ACHN (cell line): ENCODE measurements at regions not wholly inside any gene's neighbourhood (a gene's known extent, or its start where the extent isn't known, plus 50 kb on each side); places are given as distances from the start of the nearest gene placed in this dataset.
A peak's percentile ranks its signal among the peaks of the same experiment; 100 is the strongest.

Experiments
- DNase-seq: peaks from one replicate; pipeline ENCODE4 v3.0.0-alpha.2; 2015
- in situ Hi-C: cut with HindIII; loops from 2 replicates; pipeline ENCODE4 v1.10.0; 2017; ENCODE audit warnings: low sequenced_read_pairs, low pct_ligation_motif_present, low pct_unique_long_range_greater_than_20kb

DNA sequence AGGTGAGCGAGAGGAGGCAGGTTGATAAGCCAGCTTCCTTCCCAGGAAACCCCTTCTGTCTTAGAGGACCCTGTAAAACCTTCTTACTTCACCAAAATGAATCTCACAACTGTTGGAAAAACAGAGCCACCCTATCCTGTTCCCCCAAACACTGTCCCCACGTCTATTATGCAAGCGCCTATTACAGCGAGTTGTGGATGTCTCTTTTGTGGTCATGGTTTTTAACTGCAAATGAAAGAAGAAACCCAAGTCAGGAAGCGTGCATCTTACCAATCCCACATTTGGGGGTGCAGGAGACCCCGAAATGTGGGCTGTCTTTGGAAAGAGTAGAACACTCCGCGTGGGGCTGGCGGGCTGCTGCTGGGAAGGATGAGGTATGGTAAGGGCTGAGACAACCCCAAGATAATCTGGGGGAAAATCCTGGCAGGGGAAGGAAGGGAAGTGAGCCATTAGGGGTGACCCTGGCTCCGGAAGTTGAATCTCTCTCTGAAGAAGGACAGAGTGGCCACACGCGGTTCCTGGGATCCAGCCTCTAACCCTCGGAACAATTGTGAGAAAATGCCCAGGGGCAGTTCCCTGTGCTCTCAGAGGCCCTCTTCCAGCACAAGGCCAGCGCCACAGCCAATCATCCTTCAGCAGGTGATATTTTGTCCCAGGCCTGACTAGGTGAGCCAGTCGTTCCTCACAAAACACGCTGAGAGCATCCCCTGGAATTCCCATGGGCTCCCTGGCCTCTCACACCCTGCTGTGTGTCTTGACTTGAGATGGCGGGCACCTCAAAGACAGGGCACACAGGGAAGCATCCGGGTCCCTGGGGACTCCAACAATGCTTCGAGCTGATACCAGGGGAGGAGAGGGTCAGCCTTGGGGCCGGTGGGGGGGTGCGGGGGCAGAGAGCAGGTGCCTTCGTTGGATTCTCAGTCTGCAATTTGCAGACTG lies 168.5 kb upstream of the IRF2BP2 start:
- DNase-seq = no peak
- in situ Hi-C loops = no loop called here

DNA sequence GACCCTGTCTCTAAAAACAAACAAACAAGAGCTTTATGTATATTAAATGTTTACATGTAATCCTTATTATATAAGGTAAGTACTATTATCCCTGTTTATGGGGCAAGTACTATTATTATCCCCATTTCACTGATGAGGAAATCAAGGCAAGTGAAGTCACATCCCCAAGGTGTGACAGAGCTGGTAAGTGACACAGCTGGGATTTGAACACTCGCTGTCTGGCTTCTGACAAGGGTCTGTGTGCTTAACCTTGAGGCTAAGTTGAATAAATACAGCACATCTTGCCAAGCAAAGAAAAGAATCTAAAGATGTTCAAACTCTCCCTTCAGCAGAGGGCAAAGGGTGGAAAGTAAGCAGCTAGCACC lies 167.9 kb upstream of the IRF2BP2 start:
- in situ Hi-C loops = no loop called here
- no peak for DNase-seq

DNA sequence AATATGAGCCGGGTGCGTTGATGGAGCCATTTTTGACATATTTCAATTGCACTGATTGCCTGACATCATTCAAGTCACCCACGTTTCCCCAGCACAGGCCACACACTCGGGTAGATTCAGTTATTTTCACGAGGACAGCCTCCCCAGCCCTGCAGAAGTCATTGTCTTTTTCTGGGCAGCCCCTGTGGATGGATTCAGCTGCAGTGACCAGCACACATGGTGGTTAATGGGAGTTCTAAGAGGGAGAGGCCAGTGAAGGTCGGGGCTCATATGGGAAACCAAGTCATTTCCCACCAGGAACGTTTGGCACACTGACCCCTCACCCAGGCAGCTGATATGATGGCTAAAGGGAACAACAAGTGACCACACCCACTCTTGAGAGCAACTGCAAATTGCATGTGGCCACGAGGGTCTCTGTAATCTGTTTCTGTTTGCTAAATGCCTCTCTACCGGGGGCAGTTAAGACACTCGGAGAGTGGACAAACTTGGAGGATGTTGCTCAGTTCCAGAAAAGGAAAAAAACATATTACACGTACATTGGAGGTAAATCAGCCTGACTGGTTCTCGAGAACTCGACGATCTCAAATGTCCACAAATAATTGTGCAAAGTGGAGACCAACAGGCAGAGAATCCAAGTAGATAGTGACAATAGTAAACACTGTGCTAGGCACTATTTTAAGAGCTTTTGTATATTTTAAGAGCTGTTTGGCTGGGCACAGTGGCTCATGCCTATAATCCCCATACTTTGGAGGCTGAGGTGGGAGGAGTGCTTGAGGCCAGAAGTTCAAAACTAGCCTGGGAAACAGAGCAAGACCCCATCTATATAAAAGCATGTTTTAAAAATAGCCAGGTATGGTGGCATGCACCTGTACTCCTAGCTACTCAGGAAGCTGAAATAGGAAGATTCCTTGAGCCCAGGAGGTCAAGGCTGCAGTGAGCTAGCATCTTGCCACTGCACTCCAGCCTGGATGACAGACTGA lies 167.2 kb upstream of the IRF2BP2 start:
- in situ Hi-C loops = no loop called here
- DNase-seq = no peak

DNA sequence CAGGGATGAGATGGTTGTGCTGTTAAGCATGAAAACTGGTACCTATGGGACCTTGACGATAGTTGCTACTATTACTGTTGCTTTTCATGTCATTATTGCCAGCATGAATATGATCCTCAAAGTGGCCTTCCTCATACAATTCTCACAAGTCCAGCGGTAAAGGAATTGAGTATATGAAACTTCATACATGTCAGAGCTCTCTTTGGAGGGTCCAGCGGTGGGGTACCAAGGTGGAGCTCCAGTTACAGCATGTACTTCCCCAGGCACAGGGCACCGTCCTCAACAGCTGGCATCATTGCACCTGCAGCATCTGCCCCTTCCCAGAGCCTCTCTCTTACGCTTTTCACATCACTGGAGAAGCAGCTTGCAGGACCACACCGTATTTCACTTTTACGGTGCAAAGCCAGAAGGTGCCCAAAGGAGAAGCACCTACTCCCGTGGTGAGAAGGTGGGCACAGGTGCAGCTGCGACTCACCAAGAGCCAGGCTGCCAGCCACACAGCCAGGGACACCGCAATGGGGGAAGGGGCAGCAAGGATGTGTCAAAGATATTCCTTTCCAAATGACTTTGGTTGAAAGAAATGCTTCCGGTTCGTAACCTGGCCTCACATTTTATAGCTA lies 166.4 kb upstream of the IRF2BP2 start:
- in situ Hi-C loops = no loop called here
- DNase-seq = no peak

DNA sequence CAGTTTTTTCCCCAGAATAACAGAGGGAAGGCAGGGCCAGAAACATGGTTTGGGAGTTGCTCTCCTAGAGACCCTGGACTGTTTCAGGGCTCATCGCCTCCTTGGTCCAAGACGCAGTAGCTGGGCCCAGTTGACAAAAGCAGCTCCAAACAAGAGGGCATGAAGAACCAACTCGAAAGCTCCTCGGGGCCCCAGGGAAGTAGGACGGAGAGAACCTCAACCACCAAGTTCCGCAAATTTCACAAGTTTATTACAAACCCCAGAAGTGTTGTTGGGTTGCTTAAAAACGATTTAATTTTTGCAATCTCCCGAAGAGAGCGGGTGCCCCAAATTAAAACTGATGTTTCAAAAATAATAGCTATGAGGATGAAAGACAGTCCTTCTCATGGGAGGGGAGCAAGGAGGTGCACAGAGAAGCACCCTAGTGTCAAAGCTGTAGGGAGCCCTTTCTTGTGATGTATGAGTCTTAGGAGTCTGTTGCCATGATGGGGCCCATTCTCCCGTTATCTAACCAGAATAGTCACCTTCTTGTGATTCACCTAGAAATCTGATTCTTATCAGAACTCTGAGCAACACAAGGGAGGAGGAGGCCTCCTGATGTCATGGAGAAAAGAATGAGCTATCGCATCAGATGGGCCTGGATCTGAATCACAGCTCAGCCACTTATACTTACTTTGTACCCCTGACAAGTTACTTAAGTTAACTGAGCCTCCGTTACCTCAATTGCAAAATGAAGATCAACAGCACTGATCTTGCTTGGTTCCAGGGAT lies 165.7 kb upstream of the IRF2BP2 start:
- no peak for DNase-seq
- in situ Hi-C loops = no loop called here

DNA sequence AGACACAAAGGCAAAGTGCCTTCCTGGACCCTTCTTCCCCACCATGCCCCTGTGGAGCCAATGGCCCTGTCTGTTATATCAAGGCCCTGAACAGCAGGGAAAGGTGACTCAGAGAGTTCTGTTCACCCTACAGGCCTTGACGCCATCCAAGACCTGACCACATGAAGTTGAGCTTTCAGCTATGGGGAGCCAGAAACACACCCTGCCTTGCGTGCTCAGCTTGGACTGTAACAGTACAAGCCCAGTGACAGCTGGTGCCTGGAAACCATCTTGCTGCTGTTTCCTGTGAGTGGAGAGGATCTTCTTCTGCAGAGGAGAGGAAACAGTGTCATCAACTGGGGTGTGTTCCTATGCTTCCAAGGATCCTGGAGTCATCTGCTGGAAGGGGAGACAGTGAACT lies 165.0 kb upstream of the IRF2BP2 start:
- in situ Hi-C loops = no loop called here
- DNase-seq = no peak

DNA sequence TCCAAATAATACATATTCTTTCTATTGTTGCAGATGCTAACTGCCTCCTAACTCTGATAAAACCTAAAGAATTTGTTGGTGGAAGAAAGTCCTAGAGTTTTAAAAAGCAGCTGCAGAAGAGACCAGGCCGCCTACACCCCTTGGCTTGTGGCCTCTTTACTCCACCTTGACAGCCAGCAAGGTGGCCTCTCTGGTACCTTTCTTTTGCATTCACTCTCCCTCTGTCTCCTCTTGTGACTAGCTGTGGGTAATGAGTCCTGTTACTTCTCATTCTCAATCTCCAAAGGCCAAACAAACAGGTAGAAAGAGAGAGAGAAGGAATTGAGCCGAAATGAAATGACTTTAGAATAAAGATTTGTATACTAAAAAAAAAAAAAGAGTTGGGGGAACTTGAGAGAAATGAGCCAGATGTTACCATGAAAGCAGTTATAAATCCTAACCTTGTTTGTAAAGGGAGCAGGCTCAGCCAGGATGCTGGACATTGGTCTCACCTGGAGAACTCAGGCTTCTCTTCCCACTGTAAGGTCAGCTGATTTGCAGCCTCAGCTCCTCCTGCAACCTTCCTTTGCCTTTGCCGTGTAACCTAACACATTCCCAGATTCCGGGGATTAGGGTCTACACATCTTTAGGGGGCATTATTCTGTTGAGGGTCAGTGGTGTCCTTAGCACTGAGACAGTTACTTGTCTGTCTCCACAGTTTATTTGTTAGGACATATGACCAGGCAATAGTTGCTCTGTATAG lies 164.1 kb upstream of the IRF2BP2 start:
- in situ Hi-C loops = no loop called here
- DNase-seq = no peak

DNA sequence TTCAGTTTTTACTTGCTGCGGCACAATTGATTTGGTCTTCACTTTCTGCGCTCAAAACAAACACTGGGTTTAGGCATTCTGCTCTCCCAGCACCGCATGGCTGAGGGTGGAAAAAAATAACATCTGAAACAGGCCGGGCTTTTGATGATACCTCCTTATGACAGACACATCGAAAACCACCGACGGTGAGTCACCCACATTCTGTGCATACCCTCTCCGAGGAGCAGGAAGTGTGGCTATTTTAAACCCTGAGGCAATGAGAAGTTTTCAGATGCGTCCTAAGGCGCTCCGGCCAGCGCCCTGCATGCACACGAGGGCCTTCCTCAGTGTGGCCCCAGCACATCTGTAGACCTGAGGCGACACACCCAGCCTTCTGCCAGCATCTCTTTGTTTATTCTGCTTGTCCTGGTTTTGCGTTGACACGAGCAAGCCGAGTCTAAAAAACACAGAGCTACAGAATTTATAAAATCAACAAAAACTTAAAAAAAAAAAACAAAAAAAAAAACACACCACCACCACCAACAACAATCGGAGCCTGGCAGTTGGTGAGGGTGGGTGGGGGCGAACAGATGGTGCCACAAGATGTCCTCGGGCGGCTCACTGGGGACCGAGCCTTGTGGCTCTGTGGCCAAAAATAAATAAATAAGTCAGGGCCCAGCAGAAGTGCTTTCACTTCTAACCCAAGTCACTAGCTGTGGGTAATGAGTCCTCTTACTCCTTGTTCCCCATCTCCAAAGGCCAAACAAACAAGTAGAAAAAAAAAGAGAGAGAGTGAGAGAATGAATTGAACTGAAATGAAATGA lies 162.6 kb upstream of the IRF2BP2 start:
- peak; percentile 100 for DNase-seq
- in situ Hi-C loops = no loop called here

DNA sequence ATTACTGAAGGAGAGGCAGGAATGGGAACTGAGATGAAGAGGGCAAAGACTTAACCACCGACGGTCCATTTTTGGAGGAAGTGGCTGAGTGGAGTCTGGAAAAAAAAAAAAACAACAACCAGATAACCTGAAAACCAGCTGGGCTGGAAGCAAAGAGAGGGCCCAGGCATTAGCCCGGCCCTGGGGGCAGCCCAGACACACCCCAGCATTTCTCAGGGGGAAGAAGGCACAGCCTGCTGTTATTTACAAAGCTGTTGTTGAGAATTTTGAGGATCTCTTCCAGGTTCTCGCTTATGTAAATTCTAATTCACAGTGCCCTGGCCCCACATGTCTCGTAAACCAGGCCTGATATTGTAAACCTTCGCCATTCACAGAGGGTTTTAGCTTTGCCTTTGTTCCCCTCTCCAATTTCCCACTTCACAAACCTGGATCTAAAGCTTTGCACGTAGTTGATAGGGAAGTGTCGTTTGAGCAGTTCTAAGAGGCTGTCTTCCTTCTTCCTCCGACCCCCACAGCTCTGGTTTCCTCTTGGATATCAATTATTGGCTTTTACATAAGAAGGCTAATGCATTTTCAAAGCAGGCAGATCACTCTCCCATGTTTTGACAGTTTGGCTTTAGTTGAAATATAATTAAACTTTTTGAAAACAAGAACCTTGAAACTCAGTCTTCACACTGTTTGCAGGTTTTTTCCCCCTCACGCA lies 161.8 kb upstream of the IRF2BP2 start:
- no peak for DNase-seq
- in situ Hi-C loops = no loop called here

DNA sequence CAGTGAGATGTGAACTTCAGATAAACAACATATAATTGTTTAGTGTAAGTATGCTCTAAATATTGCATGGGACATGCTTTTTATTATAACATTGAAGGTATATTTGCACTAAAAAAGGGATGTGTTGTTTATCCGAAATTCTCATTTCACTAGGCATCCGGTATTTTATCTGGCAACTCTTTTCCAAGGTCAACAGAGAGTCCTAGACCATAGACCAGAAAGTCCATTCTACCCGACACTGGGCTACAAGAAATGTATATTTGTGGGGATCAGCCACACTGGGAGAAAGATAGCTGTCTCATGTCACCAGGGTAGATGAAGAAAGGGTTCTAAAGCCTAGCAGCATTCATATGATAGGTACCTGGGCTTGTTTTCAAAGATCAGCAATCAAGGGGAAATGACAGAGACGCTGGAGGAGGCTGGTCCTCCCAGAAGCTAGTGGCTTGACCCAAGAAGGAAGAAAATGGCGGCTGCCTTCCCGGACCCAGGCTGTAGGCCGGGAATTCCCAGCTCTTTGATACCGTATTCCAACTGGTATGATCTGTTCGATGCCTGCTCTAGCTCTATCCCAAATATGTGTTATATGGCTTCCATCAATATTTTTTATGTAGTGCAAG lies 161.1 kb upstream of the IRF2BP2 start:
- DNase-seq = no peak

DNA sequence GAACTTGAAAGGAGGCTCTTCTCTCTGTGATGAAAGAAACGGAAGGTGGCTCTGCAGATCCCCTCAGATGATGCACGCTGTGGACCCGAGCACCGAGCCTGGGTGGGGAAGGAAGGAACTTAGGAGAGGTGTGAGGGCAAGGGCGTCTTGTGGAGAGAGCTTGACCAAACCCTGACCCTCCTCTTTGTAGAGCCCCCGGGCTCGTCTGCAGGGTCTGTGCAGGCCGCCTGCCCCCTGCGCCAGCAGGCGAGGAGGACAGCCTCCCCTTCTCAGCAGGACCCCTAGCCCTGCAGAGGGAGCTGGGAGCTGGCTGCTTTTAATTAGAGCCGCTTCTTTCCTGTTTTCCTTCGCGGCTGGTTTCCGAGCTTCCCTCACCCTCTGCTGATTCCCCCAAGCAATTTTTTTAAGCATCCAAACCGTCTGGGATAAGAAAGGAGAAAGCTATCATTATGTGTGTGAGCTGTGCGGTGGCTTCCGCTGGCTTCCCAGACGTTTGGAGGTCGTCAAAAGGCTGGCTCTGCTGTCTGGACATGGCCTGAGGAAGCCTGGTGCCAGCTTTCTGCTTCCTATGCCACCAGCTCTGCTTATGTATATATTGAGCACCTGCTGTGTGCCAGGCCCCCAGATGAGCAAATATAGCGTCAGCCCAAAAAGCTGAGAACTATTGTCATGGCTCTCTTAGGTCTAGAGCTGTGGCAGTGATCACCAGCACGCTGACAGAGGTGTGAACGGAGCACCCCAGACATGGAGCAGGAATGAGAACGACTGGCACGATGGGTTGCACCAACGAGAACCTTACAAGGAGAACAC lies 160.2 kb upstream of the IRF2BP2 start:
- DNase-seq = no peak
- in situ Hi-C loops = no loop called here

More for the DNA sequence above, 161.1 kb upstream of the IRF2BP2 start:
- in situ Hi-C loops = no loop called here

DNA sequence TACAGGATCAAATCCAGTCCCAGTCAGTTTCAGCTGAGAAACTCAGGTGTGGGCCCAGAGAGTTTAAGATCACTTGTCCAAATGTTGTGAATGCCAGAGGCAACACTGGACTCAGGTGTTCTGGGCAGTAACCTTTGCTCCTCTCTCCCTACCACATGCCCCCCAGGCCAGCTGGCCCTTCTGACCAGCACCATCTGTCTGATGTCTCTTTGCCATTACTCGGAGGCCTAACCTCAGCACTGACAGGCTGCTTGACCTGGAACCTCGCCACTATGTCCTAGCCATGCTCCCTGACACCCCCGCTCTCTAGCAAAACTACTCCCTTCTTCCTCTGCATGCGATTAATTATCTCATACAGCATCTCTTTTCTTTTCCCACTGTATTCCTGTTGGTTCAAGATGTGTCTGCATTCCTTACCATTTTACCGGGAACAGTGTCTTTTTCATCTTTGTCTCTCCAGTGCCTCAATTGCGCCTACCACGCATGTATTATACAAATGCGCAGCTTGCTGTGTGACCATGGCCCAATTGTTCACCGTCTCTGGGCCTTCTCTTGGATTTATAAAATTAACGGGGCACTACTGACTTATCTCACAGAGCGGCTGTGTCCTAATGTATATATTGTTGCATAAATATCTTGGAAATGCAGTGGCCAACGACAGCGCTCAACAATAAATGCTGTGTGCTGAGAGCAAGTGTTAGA lies 159.5 kb upstream of the IRF2BP2 start:
- DNase-seq = no peak
- in situ Hi-C loops = no loop called here

DNA sequence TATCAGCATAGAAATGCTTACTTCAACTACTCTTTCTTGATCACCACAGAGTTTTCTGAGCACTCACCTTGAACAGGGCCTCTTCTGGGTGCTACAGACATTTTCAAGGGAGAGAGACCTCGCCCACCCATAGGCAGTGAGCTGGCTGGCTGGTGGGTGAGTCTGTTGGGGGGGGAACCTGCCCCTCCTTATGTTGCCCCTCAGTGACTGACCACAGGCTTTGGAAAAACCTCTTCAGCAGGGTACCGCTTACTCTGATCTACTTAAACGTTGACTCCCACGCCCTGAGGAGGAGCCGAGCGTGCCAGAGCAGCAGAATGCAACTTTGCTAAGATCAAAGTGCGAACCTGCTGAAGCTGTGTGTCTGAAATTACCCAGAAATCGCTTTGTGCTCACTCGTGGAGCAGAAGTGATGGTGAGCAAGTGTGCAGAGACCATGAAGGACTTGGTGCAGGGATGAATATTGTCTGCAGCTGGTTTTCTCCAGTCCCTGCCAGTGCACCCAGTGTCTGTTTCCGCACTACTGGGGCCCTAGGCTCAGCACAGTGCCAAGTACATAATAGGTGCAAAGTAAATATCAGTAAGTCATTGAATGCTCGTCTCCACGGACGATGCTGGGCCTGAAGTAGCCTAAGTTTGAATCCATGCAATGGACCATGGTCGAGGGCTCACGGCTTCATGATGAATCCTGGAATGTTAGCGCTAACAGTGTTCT lies 158.7 kb upstream of the IRF2BP2 start:
- in situ Hi-C loops = no loop called here
- no peak for DNase-seq

DNA sequence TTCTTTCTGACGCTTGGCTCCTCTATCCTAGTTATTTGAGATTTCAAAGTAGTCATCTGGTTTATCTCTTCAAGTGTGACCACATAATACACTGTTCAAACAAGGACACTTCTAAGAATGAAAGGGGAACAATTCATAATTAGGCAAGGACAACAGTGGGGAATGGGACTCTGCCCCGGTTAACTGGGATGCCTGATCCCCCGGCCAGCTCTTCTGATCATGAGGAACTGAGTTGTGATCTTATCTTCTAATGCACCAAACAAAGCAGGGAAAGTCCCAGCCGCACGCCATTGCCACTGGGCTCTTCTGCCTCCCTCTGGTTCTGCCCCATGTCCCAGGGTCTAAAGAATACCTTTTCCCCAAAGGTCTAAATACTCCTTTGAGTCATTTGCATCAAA lies 158.2 kb upstream of the IRF2BP2 start:
- in situ Hi-C loops = no loop called here
- no peak for DNase-seq
